ENCODE measurements at regions not wholly inside any gene's neighbourhood (a gene's known extent, or its start where the extent isn't known, plus 50 kb on each side); places are given as distances from the start of the nearest gene placed in this dataset.

GRCh38 chr3:181859518-181859917, 147.8 kb downstream of the SOX2 start:
- no peak for DNase-seq (ENCODE audit: low spot score)

DNA sequence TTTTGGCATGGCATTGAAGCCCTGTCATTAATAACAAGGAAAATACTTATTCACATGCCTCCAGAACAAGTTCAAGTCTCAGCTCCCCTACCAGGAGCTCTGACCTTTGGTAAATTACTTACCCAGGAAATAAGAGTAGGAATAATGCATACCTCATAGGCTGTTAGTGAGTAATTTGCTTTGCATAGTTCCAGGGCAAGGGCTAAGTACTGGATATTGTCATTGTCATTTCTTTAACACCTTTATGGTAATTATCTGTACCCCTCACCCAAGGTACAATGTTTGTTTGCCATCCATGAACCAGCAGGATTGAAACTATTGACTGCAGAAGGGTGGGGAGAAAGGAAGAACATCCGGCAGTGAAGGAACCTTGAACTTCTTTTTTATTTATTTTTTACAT, 148.5 kb downstream of the SOX2 start:
- no peak for DNase-seq (ENCODE audit: low spot score)

DNA sequence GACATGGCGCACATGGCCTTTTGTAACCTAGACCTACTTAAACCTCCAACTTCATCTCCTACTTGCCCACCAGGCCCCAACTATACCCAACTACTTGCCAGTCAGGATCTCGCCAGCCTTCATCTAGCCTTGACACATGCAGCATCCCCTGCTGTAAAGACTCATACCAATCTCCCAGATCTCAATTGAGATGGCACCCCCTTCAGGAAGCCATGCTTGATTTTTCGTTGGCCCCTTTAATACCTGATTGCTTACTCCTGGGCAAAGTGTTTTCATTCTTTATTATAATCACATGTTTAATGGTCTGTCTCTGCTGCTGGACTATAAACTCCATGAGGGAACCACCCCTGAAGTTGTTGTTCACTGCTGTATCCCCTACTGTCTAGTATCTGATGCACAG, 150.8 kb downstream of the SOX2 start:
- no peak for DNase-seq (ENCODE audit: low spot score)

DNA sequence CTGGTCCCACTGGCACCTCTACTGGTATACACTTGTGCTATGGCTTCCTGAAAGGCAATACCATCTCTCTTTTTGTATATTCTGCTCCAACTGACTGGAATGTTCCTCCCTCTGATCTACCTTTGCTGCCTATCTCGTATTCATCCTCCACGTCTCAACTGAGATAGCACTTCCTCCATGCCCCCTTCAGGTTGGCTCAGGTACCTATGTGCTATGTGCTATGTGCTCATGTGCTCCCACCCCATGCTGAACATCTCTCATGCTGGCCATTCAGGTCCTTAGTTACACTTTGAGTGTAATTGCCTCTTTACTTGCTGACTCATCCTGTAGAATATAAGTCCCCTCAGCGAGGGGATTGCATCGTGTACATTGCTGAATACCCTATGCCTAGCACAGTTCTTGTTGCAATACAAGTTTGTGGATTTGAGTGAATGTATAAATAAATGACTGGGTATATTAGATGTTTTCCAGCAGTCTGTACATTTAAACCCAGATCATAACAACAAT, 156.9 kb downstream of the SOX2 start:
- DNase-seq (ENCODE audit: low spot score), result no peak

DNA sequence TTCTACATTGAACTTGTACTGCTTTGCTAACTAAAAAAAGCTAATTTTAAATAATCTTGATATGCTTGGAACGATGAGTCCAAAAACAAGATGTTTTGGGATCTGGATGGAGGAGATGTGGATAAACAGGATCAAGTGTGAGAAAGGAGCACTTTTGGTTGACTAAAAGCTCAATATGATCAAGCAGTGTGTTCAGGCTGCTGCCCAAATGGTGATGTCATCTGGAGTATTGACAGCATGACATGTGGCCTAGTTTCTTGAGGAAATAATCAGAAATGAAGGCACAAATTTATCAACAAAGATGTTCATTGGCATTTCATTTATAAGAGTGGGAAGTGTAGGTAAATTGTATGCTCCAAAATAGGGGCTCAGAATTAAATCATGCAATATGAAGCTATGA, 161.2 kb downstream of the SOX2 start:
- no peak for DNase-seq (ENCODE audit: low spot score)

- DNase-seq (ENCODE audit: low spot score), result no peak
Observed at GRCh38 chr3:181879926-181880325, 168.2 kb downstream of the SOX2 start.

DNA sequence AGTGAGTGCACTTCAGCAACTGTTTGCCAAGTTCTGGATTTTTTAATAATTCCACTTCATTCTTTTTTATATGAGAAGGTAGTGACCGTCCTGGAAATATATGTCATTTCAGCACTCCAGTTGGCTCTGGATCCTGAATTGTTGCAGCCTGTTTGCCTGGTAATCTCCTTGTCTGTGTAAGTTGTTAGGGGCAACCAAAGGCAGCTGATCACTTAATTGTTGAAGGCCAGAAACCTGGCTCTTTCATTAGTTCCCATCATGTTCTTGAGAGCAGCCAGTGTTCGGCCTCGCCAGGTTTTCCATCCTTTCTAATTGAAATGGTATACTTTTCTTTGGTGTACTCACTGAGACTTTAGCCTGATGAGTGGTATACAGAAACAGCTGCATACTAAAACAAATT, 168.6 kb downstream of the SOX2 start:
- no peak for DNase-seq (ENCODE audit: low spot score)

GRCh38 chr3:181881749-181882148, 170.0 kb downstream of the SOX2 start:
- no peak for DNase-seq (ENCODE audit: low spot score)

- no peak for DNase-seq (ENCODE audit: low spot score)
Observed at GRCh38 chr3:181885868-181886630, 174.3 kb downstream of the SOX2 start.

DNA sequence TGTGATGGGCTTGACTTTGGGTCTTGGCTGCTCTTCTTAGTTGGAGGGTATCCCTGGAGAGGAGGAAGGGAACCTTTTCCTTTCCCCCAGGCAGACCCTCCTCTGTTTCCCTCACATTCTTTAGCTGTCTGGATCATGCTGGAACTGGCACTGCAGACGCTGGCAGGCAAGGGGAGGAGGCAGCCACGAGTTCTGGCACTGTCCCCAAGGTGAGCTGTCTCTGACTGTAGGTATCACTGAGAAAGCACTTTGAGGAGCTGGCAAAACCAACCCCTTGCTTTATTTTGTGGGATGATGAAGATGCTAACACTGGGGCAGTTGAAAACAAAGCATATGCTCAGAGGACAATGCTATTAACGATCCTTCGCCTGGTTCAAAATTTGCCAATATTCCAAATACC, 175.0 kb downstream of the SOX2 start:
- no peak for DNase-seq (ENCODE audit: low spot score)

DNA sequence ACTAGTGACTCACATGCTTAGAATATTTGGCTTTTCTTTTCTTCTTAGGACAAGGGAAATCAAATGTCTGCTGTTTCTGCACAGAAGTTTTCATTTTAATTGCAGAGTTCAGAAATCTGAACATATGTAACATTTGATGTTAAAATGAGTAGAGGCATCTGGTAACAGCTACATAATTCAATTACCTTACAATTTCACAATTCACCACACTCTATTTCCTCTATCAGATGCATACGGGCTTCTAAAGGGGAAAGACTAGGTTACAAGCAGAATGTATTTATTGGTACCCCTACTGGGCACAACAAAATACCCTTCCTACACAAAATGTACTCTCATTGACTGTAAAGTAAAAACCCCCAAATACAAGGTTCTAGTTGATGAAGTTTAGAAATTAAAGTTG, 176.0 kb downstream of the SOX2 start:
- no peak for DNase-seq (ENCODE audit: low spot score)

DNA sequence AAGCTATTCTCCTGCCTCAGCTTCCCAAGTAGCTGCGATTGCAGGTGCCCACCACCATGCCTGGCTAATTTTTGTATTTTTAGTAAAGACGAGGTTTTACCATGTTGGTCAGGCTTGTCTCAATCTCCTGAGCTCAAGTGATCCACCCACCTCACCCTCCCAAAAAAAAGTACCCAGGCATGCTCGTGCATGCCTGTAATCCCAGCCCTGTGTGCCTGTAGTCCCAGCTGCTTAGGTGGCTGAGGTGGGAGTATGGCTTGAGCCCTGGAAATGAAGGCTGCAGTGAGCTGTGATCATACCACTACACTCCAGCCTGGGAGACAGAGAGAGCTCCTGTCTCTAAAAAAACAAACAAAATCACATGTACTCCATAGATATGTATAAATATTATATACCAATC, 176.5 kb downstream of the SOX2 start:
- no peak for DNase-seq (ENCODE audit: low spot score)

- DNase-seq (ENCODE audit: low spot score), result no peak
Observed at GRCh38 chr3:181892848-181893247, 181.1 kb downstream of the SOX2 start.

DNA sequence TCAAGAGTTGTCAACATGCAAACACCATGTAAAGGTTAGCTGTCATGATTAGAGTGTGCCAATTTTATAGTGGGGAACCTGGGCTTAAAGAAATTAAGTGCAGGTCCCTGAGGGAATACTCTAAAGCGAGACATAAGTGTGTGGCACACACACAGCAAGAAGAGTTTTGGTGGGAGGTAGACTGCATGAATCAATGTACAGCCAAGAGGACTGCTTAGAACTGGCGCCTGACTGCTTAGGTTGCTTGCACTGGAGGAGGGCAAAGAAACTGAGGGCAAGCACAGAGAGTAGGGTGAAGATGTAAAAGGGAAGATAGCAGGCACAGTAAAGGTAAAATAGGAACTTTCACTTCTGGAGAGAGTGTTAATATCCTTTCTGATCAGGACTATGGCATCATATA, 184.9 kb downstream of the SOX2 start:
- no peak for DNase-seq (ENCODE audit: low spot score)

- DNase-seq (ENCODE audit: low spot score), result peak; percentile 89
Observed at GRCh38 chr3:181899702-181900101, 188.0 kb downstream of the SOX2 start.

GRCh38 chr3:181901626-181902025, 189.9 kb downstream of the SOX2 start:
- no peak for DNase-seq (ENCODE audit: low spot score)

GRCh38 chr3:181906338-181906737, 194.6 kb downstream of the SOX2 start:
- no peak for DNase-seq (ENCODE audit: low spot score)

GRCh38 chr3:181909241-181909640, 197.5 kb downstream of the SOX2 start:
- DNase-seq (ENCODE audit: low spot score), result no peak

- DNase-seq (ENCODE audit: low spot score), result no peak
Observed at GRCh38 chr3:181912384-181912783, 200.7 kb downstream of the SOX2 start.

DNA sequence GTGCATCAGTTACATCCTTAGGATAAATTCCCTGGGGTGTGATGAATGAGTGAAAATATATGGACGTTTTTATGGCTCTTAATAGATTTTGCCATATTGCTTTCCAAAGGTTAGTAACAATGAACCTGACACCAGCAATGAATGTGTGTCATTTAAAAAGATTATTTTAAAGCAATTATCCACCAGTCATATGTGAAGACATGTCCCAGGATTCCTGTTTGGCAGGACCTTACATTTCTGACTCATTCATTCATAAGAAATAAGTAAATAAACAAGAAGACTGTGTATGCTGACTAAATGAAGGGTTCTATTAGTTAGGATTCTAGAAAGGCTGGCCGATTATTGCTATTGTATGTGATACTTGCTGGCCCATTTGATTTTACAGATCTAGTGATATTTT, 201.5 kb downstream of the SOX2 start:
- no peak for DNase-seq (ENCODE audit: low spot score)

- no peak for DNase-seq (ENCODE audit: low spot score)
Observed at GRCh38 chr3:181915551-181915950, 203.8 kb downstream of the SOX2 start.

- no peak for DNase-seq (ENCODE audit: low spot score)
Observed at GRCh38 chr3:181916013-181916412, 204.3 kb downstream of the SOX2 start.

DNA sequence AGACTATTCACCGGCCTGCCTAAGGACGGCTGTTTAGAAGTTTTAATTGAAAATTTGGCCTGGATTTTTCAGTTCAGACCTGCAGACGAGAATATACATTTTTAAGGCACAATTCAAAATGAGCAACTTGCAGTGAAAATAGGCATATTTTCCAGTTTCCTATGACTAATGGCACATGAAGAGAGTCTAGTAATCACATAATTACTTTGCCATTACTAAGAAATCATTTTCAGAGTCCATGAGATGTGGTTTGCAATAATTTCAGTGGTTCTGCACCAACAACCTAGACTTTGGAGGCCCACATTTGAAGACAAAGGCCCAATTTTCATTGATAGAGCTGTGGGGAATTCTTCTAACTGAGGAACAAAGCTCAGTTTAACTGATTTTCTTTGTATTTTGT, 205.3 kb downstream of the SOX2 start:
- no peak for DNase-seq (ENCODE audit: low spot score)

DNA sequence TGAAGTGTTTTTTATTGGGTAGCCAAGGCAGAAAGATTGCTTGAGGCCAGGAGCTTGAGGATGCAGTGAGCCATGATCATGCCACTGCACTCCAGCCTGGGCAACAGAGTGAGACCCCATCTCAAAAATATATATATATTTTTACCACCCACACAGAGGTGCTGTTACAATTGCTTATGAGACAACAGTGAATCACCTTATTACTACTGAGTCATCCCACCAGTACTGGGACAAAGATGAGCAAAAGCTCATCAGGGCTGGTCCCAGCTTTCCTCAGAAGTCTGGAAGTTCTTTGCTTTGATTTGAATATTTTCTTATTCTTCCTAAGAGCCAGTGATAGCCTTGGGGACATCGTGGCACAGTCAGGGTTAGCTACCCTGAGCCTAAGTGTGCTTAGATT, 207.7 kb downstream of the SOX2 start:
- DNase-seq (ENCODE audit: low spot score), result no peak
